ENCODE measurements at regions not wholly inside any gene's neighbourhood (a gene's known extent, or its start where the extent isn't known, plus 50 kb on each side); places are given as distances from the start of the nearest gene placed in this dataset.

DNA sequence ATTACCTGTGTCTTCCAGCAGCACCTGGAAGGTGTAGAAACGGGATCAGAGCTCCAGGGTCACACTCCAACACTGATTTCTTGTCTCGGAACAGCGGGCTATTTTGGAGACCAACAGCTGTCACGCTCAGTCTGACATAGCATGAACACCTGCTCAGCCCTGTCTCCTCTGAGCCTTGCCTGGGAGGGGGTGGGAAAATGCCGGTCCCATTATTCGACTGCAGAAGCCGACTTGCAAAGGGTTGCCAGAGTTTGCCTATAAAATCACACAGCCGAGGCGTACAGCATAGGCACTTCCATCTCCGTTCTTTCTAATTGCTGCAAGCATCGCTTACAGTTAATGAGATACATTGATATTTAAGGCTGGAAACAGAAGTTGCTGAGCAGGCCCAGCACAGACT lies 300.8 kb upstream of the MSX2 start:
- Histone ChIP-seq H3K27ac (no peak overlapping the region), H3K36me3 (replicated peaks) (no peaks in the 10 kb centered on the region), H3K4me3 (ENCODE audit: low read depth, low read length) (no peak overlapping the region), H3K27me3 (replicated peaks) (no peaks in the 10 kb centered on the region)
- DNase-seq = no peak
- TF ChIP-seq, protein P1, sequence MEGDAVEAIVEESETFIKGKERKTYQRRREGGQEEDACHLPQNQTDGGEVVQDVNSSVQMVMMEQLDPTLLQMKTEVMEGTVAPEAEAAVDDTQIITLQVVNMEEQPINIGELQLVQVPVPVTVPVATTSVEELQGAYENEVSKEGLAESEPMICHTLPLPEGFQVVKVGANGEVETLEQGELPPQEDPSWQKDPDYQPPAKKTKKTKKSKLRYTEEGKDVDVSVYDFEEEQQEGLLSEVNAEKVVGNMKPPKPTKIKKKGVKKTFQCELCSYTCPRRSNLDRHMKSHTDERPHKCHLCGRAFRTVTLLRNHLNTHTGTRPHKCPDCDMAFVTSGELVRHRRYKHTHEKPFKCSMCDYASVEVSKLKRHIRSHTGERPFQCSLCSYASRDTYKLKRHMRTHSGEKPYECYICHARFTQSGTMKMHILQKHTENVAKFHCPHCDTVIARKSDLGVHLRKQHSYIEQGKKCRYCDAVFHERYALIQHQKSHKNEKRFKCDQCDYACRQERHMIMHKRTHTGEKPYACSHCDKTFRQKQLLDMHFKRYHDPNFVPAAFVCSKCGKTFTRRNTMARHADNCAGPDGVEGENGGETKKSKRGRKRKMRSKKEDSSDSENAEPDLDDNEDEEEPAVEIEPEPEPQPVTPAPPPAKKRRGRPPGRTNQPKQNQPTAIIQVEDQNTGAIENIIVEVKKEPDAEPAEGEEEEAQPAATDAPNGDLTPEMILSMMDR (IDR thresholded peaks at IDR 0.05; ENCODE audit: low read depth, low read length, missing control alignments) = no peak
- in situ Hi-C loops (cut with HindIII; ENCODE audit: low pct_ligation_motif_present, low sequenced_read_pairs) = no loop called here

GRCh38 chr5:174424219-174425053 lies 299.9 kb upstream of the MSX2 start:
- Histone ChIP-seq H3K36me3 (replicated peaks) (no peaks in the 10 kb centered on the region), H3K27me3 (replicated peaks) (no peaks in the 10 kb centered on the region), H3K27ac (no peak overlapping the region), H3K4me3 (ENCODE audit: low read depth, low read length) (no peak overlapping the region)
- DNase-seq = no peak
- in situ Hi-C loops (cut with HindIII; ENCODE audit: low pct_ligation_motif_present, low sequenced_read_pairs) = no loop called here
- TF ChIP-seq, protein P1 (IDR thresholded peaks at IDR 0.05; ENCODE audit: low read depth, low read length, missing control alignments) = no peak

DNA sequence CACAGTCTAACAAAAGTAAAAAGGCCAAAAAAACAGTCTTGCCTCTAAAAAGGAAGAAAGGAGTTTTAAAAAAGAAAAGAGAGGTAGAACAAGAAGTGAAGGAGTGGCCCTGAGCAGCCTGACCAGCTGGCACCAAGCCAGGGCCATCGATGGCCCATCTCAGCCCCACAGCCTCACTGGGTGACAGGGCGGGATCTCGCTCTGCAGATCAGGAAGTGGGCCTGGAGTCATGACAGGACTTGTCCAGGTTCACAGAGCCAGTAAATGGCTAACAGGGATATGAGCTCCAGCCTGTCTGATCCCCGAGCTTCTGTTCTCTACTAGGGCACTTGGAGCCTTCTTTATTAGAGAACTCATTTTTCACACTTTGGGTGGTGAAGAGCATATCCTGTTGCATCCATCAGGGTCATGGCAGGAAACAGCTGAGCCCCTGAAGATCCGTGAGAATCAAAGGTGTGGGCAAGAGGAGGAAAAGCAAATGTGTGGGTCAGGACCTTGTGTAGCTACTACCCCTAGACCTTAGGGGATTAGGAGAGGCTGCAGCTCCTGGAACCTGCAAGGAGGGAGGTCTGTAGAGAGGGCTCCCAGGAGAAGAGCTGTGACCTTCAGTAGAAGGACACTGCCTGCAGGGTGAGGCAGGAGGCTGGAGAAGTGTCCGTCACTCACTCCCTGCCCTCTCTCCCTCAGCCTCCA lies 299.0 kb upstream of the MSX2 start:
- TF ChIP-seq, protein P1 (IDR thresholded peaks at IDR 0.05; ENCODE audit: low read depth, low read length, missing control alignments) = no peak

GRCh38 chr5:174425964-174426290 lies 298.5 kb upstream of the MSX2 start:
- H3K27ac ChIP-seq = no peak overlapping the region
- no peak overlapping the region for H3K4me3 ChIP-seq (ENCODE audit: low read depth, low read length)
- TF ChIP-seq, protein P1 (IDR thresholded peaks at IDR 0.05; ENCODE audit: low read depth, low read length, missing control alignments) = no peak
- no peak for DNase-seq
- H3K27me3 ChIP-seq (replicated peaks) = no peaks in the 10 kb centered on the region
- no peaks in the 10 kb centered on the region for H3K36me3 ChIP-seq (replicated peaks)
- in situ Hi-C loops (cut with HindIII; ENCODE audit: low pct_ligation_motif_present, low sequenced_read_pairs) = no loop called here

More for the DNA sequence above, 299.0 kb upstream of the MSX2 start:
- H3K36me3 ChIP-seq (replicated peaks) = no peaks in the 10 kb centered on the region
- H3K27ac ChIP-seq = no peak overlapping the region
- H3K4me3 ChIP-seq (ENCODE audit: low read depth, low read length) = no peak overlapping the region
- H3K27me3 ChIP-seq (replicated peaks) = no peaks in the 10 kb centered on the region
- DNase-seq = no peak
- in situ Hi-C loops (cut with HindIII; ENCODE audit: low pct_ligation_motif_present, low sequenced_read_pairs) = no loop called here

DNA sequence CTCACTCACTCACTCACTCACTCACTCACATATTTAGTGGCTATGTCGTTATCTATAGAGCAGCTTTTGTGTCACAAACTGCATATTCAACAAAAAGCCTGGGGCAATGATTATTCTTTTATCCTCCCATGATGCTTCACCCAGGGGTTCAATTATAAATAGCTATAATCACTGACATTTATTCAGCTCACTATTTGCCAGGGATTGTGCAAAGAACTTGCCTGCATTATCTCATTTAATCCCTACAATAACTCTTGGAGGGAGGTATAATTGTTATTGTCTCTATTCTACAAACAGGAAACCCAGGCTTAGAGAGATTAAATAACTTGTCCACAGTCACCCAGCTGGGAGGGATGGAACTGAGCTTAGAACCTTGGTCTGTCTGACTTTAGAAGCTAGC lies 298.0 kb upstream of the MSX2 start:
- Histone ChIP-seq H3K27me3 (replicated peaks) (no peaks in the 10 kb centered on the region), H3K4me3 (ENCODE audit: low read depth, low read length) (no peak overlapping the region), H3K27ac (no peak overlapping the region), H3K36me3 (replicated peaks) (no peaks in the 10 kb centered on the region)
- in situ Hi-C loops (cut with HindIII; ENCODE audit: low pct_ligation_motif_present, low sequenced_read_pairs) = no loop called here
- no peak for DNase-seq
- TF ChIP-seq, protein P1 (IDR thresholded peaks at IDR 0.05; ENCODE audit: low read depth, low read length, missing control alignments) = no peak

All from brain microvascular endothelial cell (primary cell).